CD4-positive, alpha-beta T cell treated with Interleukin-15 for 4 hours (primary cell): ENCODE measurements at regions not wholly inside any gene's neighbourhood (a gene's known extent, or its start where the extent isn't known, plus 50 kb on each side); places are given as distances from the start of the nearest gene placed in this dataset.

Source experiments
- DNase-seq: peaks from one replicate; pipeline ENCODE4 v3.0.0-alpha.2; 2020; ENCODE audit warnings: low spot score

DNA sequence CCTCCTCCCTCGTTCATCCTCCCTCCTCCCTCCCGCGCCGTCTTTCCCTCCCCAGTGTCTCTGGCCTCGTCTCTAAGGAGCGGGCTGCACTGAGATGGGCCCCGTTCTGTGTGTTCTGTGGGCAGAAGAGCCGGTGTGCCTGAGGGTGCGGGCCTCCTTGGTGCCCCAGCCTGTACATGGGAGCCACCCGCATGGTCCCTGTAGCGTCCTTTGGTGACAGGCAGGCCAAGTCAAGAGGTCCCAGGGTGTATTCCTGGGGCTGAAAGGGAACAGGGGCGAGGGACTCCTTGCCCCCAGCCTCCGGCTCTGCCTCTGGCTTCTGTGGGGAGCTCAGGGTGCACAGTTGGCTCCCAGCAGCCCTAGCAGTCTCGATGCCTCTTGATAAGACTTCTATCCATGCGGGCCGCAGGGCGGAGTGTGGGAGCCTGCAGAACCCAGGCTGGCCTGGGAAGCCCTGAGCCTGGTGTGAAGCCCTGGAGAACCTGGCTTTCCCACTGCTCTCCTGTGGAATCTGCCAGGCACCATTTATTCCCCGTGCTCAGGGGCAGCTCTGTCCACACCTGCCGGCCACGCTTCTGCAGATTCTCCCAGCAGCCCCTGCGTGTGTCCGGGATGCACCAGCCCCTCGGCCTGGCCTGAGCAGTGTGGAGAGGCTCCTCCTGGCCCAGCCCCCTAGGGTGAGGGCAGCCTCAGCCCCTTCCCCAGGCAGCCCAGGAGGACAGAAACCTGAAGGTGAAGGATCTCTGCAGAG lies 181.3 kb downstream of the KIF26A start:
- no peak for DNase-seq

DNA sequence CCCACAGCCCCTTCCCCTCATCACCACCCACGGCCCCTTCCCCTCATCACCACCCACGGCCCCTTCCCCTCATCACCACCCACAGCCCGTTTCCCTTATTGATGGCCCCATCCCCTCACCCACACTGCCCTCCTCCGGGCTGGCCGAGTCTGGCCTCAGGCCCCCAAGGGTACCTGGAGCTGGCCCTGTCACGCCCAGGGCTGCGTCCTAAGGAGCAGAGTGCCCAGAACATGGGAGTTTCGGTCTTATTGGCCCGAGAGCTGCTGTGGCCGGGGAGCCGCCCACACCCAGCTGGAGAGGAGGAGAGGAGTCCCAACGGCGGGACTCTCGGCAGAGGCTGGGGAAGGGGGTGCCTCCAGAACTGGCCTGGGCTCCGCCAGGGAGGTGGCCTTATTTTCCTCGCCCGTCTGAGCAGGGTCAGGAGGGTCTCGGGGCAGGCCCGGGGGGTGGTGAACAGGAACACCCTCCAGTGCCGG lies 182.3 kb downstream of the KIF26A start:
- no peak for DNase-seq

DNA sequence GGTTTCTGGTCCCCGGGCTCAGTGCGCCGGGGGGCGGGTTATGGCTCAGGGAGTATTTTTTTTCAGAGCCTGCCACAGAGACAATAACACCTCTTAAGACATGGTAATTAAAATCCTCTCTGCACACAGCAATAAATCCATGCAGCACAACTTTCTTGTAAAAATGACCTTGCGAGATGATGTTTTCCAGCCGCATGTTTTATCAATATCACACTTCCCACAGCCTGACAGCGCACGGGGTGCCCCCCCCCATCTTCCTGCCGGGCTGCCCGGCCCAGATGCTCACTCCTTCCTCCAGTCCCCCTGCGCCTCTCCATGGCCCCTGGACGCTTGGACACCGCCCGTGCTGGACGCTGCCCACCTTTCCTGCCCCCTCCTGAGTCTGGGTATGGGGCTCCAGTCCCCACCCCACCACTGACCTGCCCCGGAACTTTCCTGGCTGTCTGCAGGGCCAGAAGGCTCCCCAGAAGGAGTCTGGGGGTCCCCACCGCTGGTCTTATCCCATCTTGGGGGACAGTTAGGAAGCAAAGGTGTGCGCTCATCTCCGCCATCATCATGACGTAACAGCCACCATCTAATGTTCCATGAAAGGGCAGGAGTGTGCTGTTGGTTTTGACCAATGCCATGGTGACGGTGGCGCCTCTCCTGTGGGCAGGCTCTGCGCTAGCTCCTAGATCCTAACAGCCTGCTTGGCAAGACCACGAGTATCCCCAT lies 182.9 kb downstream of the KIF26A start:
- no peak for DNase-seq

DNA sequence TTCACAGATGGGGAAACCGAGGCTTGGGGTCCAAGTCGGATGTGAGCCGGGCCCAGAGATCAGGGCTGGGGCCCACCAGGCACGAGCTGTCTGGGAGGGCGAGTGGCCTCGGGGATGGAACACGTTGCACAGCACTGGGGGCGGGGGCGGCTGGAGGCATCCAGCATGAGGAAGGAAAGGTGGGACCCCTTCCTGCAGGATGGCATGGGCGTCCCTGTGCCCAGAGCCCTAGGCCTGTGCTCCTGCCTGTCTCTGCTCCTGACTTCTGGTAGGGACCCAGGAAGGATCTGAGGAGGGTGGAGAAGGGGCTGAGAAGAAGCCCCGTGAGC lies 183.4 kb downstream of the KIF26A start:
- no peak for DNase-seq

DNA sequence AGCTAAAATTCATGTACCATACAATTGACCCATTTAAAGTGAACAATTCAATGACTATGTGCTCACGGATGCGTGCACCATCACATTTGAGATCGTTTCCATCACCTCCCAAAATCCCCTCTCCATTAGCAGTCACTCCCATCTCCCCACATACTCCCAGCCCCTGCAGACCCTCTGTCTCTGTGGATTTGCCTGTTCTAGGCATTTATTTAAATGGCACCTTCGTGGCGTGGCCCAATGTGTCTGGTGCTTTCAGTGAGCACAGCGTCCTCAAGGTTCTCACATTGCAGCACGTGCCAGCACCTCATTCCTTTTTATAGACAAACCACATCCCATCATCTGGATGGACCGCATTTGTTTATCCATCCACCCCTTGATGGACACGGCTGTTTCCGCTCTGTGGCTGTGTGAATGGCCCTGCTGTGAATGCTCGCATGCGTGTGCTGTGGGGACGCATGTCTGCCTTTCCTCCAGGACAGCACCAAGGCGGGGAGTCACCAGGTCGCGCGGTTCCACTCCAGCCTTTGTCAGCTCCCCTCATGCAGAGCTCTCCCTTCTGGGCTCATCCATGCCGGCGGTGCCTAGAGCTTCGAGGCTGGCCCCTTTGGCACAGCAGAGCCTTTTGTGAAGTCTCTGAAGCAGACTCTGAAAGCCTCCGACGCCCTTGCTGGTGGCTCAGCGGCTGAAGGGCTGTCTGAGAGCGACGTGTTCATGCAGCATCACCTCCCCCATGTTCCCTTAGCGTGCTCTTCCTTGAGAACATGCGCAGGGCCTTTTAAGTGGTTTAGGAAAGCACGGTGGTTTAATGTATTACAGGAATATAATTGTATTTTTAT lies 184.4 kb downstream of the KIF26A start:
- no peak for DNase-seq

DNA sequence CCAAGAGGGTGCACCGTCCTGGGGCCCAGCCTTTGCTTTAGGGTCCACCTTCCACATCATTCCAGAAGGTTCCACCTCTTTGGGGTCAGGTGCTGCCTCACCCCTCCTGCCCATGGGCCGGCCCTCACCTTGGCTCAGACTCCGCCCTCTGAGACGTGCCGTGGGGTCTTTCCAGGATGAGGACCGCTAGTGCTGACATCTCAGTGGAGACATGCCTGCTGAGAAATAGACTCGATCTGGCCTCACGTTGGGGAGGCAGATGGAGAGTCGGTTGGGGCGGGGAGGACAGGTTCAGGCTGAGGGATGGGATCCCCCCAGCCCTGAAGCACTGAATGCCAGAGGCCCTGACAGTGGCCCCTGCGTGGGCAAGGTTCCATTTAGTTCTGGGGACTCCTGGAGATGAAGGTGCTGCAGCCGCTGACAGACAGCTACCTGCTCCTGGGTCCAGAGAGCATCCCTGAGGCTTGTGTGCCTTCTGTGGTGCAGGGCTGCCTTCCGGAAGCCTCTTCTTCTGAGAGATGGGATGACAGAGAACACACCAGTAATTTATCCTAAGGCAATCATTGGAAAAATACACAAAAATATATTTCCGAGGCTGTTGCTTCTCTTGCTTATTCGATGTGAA lies 185.3 kb downstream of the KIF26A start:
- DNase-seq: no peak

DNA sequence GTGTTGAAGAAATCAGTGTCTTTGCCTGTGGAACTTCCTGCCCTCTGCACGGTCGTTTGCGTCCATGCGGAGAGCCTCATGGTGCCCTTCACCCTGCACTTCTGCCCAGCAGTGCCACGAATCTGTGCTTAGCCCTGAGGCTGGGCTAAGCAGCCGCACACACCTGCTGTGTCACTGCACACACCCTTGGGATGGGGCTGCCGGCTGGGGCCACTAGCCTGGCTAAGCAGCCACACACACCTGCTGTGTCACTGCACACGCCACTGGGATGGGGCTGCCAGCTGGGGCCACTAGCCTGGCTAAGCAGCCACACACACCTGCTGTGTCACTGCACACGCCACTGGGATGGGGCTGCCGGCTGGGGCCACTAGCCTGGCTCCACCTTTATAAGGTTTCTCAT lies 188.5 kb downstream of the KIF26A start:
- no peak for DNase-seq

DNA sequence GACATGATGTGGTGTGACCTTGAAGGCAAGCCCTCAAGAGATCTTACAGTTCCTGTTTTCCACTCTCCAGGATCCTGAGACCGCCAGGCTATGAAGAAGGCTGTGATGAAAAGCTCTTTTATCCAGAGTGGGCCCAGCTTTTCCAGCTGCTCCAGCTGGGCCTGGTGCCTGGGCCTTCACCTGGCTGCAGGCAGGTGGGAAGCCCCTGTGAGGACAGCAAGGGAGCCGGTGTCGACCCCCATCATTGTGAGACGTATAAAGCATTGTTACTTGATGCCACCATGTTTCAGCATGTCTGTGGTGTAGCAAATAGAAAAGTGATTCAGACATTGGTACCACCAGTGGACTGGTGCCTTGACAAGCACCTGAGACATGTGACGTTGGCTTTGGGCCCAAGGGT lies 190.2 kb downstream of the KIF26A start:
- DNase-seq: no peak

DNA sequence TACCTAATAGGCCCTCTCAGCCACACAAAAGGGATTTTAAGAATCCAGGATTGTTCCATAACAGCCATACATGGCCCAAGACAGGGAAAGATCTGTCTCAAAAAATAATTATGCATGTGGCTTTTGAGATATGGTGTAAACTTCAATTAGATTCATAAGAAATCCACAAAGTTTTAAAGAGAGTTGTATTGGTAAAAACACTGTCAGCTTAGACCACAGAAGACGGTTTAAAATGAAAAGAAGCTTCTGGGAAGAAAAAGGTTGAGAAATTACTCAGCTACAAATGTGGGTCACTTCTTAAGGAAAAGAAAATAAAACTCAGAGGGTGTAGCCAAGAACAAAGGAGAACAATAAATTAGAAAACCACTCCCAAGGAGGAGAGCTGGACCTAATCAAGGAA lies 191.4 kb downstream of the KIF26A start:
- DNase-seq: no peak

DNA sequence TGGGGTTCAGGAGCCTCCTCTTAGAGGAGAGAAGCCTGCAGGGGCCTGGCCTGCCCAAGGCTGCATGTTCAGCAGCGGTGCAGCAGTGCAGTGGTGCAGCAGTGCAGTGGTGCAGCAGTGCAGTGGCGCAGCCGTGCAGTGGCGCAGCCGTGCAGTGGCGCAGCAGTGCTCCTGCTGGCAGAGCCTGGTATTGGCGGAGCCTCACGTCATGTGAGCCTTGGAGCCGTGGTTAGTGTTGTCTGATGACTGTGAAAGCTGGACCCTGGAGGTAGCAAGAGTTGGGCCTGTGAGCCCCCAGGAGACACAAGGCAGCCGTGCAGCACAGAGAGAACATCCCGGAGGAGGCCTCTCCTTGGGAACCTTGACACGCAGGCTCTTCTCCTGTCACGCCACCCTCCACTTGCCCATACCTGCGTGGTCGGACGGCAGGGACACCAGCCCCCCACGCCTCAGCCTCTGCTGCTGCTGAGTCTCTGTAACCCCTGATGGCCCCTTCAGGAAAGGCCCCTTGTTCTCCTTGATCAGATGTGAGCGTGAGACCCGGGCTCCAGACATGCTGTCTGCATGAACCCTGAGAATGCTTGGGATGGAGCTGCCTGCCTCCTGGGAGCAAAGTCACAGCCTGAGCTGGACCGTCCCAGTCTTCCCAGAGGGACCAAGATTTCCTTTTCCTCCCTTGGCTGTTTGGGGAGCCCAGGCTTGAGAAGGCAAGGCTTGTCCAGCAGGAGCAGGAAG lies 193.7 kb downstream of the KIF26A start:
- DNase-seq: no peak

DNA sequence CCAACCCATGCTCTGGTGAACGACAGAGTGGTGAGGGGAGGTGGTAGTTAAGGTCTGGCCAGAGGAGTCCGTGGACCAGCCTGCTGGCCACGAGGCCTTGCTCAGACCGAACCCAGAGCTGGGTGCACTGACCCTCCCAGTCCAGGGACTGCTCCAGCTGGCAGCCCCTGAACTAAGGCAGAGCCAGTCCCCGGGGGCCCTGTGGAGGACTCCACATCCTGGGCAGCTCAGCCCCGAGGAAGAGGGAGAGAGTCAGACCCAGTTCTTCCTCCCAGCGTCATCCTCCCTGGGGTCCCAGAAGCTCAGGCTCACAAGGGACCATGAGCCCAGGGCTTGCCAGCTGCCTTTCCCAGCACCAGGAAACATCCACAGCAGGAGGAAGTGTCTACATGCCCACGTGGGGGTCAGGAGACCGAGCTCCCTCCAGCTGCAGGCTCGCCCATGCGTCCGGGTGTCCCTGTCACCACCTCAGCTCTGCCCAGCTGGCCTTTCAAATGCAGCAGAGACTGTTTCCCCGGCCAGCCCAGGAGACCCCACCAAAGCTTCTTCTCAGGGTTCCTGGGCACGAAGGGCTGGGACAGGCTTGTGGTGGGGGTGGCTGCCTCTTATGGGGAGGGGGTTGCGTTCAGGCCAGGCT lies 194.4 kb downstream of the KIF26A start:
- DNase-seq: no peak

DNA sequence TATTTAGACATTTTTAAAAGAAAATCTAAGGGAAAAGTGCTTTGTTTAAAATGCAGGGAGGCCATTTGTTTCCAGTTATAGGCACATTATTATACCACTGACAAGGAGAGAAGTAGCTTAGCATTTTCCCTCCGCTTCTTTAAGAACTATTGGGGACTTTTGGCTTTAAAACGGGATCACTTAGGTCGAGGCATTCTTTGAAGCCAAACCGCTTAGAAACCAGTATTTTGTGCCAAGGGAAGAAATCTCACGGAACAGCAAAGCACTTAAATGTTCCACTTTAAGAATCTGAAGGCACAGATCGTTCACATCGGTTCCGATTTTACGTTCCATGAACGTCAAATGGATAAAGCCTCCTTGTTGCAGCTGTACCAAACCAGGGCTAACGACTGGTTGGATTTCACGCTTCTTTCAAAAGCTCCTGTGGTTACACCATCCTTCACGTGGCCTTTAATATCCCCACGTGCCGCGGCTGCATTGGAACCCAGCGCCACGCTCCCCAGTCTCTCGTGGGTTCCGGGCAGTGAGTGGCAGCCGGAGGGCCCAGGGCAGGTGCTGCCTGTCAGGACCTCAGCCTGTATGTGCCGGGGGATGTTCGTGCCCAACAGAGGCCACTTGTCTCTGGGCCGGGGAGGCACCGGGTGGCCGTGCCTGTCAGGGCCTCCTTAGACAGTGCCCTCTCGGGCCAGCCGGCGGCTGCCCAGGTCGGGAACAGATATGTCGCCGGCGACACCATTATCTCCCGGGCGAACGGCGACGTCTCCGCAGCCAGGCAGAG lies 195.4 kb downstream of the KIF26A start:
- DNase-seq: no peak

DNA sequence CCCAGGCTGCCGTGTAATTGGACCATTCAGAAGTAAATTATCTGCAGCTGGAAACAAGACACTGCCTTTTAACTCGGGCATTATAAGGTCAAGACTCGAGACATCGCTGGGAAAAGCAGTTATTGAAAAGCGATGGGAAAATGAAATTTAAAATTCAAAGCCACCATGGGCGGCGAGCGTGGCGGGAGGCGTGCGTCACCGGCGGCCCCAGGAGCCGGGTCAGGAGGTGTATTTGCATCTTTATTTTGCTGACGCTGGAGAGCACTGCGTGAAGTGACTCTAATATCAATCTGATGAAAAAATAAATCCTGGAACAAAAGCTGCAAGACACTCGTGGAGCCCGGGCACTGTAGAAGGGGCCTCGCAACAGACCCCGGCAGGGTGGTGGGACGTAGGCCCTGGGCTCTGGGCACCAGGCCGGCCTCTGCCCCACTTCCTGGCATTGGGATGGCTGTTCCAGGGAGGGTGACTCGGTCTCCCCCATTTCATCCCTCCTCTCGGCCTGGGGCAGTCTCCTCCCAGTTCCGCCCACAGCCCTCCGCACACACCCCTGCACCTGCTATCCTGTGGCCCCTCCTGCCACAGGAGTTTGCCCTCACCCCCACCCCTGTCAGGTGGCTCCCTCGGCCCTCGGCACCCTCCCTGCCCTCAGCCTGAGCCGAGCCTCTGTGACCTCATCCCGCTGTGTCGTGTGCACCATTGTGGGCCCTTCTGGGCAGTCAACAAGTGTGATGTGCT lies 196.2 kb downstream of the KIF26A start:
- no peak for DNase-seq

DNA sequence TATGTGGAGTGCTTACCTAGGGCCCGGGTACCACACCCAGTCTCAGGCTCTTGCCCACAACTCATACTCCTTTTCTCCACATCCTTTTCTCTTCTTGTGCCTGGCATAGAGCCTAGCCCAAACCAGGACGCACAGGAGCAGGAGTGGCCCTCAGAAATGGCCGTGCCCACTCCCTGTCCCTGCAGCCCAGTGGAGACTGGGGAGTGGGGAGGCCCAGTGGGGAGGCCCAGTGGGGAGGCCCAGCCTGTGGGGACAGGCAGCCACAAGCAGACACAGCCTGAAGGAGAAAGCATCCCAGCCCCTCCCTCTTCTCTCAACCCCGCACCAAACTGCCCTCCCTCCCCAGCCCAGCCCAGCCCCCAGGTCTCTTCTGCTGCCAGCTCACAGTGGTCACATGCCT lies 196.8 kb downstream of the KIF26A start:
- DNase-seq: no peak

DNA sequence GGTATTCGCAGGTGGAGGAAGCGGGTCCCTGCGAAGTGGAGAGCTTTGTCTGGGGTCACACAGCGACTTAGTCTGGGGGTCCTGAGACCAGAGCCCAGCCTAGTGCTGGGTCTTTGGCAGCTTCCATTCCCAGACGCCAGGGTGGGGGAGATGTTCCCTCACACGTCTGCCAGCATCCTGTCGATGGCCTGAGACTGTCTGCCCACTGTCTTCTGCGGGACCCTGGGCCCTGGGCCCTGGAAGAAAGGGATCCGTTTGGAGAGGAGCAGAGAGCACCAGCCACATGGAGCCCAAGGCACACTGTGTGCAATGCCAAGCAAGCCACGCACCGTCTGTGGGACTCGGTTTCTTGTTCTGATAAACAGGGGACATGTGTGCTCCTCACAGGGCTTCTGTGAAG lies 197.2 kb downstream of the KIF26A start:
- no peak for DNase-seq

DNA sequence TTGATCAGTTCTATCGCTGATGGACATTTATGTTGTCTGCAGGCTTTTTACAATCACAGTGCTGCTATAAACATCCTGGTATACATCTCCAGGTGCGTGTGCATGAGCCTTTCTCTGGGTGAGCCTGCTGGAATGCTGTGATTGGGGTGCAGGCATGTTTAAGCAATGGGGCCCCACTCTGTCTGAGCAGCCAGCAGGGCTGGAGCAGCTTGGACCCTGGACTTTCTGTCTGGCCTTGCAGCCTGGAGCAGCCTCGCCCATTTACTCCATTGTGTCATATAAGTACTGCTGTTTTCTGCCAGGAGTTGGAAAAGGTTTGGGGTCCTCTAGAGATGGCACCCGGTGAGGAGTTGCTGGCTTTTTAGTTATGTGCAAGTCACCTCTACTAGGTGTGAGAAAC lies 199.0 kb downstream of the KIF26A start:
- no peak for DNase-seq

DNA sequence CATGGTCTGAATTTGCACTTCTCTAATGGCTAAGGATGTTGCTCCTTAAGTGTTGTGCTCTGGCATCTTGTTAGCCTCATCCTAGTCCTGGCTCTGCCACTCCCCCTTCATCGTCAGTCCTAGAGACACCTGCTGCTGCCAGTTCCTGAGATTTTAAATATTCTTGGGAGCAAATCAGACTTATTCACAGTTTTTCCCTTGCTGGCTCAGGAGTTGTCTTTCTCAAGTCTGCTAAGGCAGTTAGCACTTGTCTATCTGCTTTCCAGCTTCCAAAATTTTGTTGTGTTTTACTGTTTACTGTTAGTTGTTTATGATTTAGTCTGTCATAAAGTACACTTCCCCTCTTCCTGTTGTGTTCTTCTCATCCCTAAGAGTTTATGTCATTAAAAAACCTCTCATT lies 201.0 kb downstream of the KIF26A start:
- DNase-seq: no peak

DNA sequence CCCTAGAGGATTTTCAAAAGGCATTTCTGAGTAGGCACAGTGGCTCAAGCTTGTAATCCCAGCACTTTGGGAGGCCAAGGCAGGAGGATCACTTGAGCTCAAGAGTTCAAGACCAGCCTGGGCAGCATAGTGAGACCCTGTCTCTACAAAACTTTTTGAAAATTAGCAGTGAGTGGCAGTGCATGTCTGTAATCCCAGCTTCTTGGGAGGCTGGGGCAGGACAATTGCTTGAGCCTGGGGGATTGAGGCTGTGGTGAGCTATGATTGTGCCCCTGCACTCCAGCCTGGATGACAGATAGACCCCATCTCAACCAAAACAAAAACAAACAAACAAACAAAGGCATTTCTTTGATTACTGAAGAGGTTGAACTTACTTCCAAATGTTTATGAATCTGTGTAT lies 201.4 kb downstream of the KIF26A start:
- DNase-seq: no peak

DNA sequence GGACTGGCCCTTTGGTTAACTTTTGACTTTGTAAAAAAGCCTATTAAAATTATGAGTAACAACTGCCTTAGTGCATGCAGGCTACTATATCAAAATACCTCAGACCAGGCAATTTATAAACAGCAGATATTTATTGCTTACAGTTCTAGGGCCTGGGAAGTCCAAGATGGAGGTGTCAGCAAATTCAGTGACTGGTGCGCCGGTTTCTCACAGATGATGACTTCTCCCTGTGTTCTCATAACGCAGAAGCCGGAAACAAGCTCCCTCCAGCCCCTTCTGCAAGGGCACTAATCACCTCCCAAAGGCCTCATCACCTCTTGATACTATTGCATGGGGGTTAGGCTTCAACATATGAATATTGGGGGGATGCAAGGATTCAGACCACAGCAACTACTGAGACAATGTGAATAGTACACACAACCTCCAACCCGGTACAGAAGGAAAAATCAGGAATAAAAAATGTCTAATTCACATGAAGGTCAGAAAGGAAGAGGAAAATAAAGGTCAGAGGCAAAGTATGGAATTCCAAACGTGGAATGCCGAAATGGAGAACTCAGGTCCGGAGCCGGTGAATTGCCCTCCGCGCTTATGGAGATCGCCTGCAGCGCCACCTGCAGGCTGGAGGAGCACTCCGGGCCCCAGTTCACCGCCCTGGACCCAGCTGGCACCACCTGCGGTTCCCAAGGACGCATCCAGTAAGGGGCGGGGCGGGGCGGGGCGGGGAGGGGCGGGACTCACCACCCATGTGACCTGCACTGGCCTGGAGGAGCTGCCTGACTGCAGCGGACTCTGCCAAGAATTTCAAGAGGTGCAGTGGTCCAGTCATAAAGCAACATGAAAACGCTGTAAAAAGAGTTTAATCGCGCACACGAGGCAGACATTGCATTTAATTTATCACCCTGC lies 203.4 kb downstream of the KIF26A start:
- DNase-seq: no peak
